ENCODE measurements at regions not wholly inside any gene's neighbourhood (a gene's known extent, or its start where the extent isn't known, plus 50 kb on each side); places are given as distances from the start of the nearest gene placed in this dataset.
A peak's percentile ranks its signal among the peaks of the same experiment; 100 is the strongest.
"Not testable (repeated sequence)": the region's sequence is repeated elsewhere in the genome, so short reads cannot be mapped to it uniquely, and the experiment has no call there.

- ATAC-seq (no peak), DNase-seq (ENCODE audit: low spot score) (no peak)
Measured at GRCh38 chrX:40852586-40852985, 117.2 kb upstream of the MED14 start.

GRCh38 chrX:40853004-40853815 is 117.9 kb upstream of the MED14 start:
- no peak for DNase-seq (ENCODE audit: low spot score)
- no peak for ATAC-seq

- ATAC-seq: peak; percentile 65
Measured at GRCh38 chrX:40853816-40854123, 118.4 kb upstream of the MED14 start.

GRCh38 chrX:40854242-40854641 is 118.9 kb upstream of the MED14 start:
- no peak for DNase-seq (ENCODE audit: low spot score)

More at GRCh38 chrX:40853816-40854123, 118.4 kb upstream of the MED14 start:
- no peak for DNase-seq (ENCODE audit: low spot score)

GRCh38 chrX:40855411-40855810 is 120.1 kb upstream of the MED14 start:
- no peak for ATAC-seq
- DNase-seq (ENCODE audit: low spot score): no peak

More at GRCh38 chrX:40854242-40854641, 118.9 kb upstream of the MED14 start:
- ATAC-seq: no peak

- no peak for DNase-seq (ENCODE audit: low spot score)
- no peak for ATAC-seq
Measured at GRCh38 chrX:40855932-40856515, 120.7 kb upstream of the MED14 start.

- ATAC-seq; DNase-seq (ENCODE audit: low spot score): not testable (repeated sequence)
Measured at GRCh38 chrX:40861952-40862554, 126.7 kb upstream of the MED14 start.

GRCh38 chrX:40863260-40863659 is 127.9 kb upstream of the MED14 start:
- not testable (repeated sequence) for ATAC-seq; DNase-seq (ENCODE audit: low spot score)

GRCh38 chrX:40863671-40864070 is 128.3 kb upstream of the MED14 start:
- no peak for ATAC-seq

GRCh38 chrX:40864972-40865371 is 129.6 kb upstream of the MED14 start:
- DNase-seq (ENCODE audit: low spot score) (no peak), ATAC-seq (no peak)

More at GRCh38 chrX:40863671-40864070, 128.3 kb upstream of the MED14 start:
- no peak for DNase-seq (ENCODE audit: low spot score)

GRCh38 chrX:40866893-40867292 is 131.6 kb upstream of the MED14 start:
- DNase-seq (ENCODE audit: low spot score): no peak
- peak; percentile 56 for ATAC-seq

GRCh38 chrX:40867352-40867751 is 132.0 kb upstream of the MED14 start:
- no peak for ATAC-seq
- no peak for DNase-seq (ENCODE audit: low spot score)

GRCh38 chrX:40868868-40869267 is 133.5 kb upstream of the MED14 start:
- no peak for DNase-seq (ENCODE audit: low spot score)
- ATAC-seq: no peak

GRCh38 chrX:40870982-40871381 is 135.6 kb upstream of the MED14 start:
- not testable (repeated sequence) for ATAC-seq

GRCh38 chrX:40871385-40872082 is 136.2 kb upstream of the MED14 start:
- ATAC-seq (no peak), DNase-seq (ENCODE audit: low spot score) (no peak)

More at GRCh38 chrX:40870982-40871381, 135.6 kb upstream of the MED14 start:
- not testable (repeated sequence) for DNase-seq (ENCODE audit: low spot score)

- no peak for ATAC-seq
Measured at GRCh38 chrX:40872351-40872750, 137.0 kb upstream of the MED14 start.

GRCh38 chrX:40875476-40875875 is 140.1 kb upstream of the MED14 start:
- ATAC-seq: peak; percentile 39
- no peak for DNase-seq (ENCODE audit: low spot score)

More at GRCh38 chrX:40872351-40872750, 137.0 kb upstream of the MED14 start:
- DNase-seq (ENCODE audit: low spot score): no peak

GRCh38 chrX:40877887-40878286 is 142.5 kb upstream of the MED14 start:
- ATAC-seq: peak; percentile 68

GRCh38 chrX:40878766-40879165 is 143.4 kb upstream of the MED14 start:
- ATAC-seq (no peak), DNase-seq (ENCODE audit: low spot score) (no peak)

More at GRCh38 chrX:40877887-40878286, 142.5 kb upstream of the MED14 start:
- DNase-seq (ENCODE audit: low spot score): no peak

- not testable (repeated sequence) for DNase-seq (ENCODE audit: low spot score); ATAC-seq
Measured at GRCh38 chrX:40879172-40879571, 143.8 kb upstream of the MED14 start.

GRCh38 chrX:40880712-40881111 is 145.4 kb upstream of the MED14 start:
- DNase-seq (ENCODE audit: low spot score) (no peak), ATAC-seq (no peak)
